HG02943 (cell line): ENCODE measurements at regions not wholly inside any gene's neighbourhood (a gene's known extent, or its start where the extent isn't known, plus 50 kb on each side); places are given as distances from the start of the nearest gene placed in this dataset.

Experiments
- ATAC-seq: cut with Tn5 transposase; IDR thresholded peaks from one replicate; pipeline ENCODE4 v1.9.1; 2021; ENCODE audit warnings: mild to moderate bottlenecking, low read depth, moderate library complexity; ENCODE audit not compliant: unreplicated experiment

DNA sequence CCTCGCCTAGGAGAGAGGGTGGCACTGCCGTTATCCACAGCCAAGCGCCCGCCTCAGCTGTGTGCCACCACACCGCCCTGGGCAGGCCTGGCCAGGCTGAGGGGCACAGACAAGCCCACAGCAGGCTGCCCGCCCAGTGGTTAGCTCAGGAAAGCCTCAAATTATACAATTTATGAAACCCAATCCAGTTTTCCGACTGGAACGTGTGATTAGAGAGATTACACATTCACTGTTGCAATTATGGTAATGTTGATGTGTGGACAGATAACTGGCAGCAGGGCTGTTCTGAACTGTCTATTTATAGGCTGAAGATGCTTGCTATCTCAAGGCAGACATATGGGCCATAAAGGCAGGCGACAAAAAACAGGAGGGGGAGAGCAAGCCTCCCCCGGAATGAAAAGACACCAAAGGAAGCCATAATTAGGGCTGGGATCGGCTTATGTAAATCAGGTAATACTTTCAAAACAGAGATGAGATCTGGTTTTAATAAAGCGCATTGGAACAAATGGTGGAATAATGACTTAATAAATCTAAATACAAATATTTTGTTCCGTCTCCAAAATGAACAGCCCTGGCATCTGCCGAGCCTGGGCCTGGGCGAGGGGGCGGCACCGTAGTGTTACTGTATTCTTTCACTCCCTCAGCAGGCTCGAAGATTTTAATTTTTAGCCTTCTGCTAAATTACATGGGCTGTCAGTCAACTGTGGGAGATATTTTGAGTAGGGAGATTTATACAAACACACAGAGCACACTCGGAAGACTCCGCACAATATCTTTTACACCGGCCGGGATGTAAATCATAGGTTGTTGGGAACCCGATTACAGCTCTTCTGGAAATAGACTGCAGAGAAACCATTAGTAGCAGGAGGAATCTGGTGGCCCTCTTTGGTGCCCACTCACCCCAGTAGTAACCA lies 103.1 kb upstream of the TLE3 start:
- no peak for ATAC-seq

DNA sequence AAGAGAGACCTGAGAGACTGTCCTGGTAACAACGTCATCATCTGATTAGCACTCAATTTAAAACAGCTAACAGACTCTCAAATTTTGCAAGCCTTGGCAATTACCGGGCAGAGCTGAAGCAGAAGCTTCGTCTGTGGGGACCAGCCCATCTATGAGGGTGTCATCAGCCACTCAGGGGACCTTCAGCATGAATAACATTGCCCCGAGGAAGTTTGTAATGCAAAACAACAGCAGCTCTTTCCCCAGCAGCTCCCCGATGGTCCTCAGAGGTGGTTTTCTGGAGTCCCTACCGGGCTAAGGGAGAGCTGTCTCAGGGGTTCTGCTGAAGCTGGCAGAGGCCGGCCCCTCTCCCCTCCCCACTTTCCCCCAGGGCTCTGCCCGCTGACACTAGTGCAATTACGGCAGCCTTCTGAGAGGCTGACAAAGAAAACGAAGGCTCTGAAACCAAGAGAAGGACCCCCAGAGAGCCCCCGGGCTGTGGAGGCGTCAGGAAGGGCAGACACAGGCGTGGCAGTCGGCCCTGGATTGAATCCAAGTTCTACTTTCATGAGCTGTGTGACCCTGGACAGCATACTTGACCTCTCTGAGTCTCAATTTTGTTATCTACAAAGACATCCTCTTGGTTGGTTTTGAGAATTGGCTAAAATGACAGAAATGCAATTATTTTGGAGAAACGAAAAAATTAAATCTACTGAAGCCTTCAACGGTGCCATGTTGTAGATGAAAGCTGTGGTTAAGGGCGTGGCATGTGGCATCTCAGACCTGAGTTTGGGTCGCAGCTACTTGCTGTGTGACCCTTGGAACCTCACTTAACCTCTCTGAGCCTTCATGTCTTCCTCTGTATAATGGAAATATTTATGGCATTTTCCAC lies 102.1 kb upstream of the TLE3 start:
- no peak for ATAC-seq

DNA sequence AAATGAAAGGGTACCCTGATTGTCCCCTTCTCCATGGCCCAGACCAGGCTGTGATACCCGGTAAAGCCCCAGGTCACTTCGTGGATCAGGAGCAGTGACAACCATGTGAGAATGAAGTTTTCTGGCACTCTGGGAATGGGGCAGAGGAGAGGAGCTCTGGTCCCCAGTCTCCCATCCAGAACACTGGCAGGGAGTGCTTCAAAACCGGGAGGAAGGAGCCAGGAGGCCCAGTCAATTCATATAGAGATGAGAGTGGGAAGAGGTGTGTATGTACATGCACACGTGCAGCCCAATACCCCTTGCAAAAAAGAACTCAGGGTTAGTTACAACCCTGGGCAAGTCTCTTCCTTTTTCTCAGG lies 101.4 kb upstream of the TLE3 start:
- ATAC-seq = no peak

DNA sequence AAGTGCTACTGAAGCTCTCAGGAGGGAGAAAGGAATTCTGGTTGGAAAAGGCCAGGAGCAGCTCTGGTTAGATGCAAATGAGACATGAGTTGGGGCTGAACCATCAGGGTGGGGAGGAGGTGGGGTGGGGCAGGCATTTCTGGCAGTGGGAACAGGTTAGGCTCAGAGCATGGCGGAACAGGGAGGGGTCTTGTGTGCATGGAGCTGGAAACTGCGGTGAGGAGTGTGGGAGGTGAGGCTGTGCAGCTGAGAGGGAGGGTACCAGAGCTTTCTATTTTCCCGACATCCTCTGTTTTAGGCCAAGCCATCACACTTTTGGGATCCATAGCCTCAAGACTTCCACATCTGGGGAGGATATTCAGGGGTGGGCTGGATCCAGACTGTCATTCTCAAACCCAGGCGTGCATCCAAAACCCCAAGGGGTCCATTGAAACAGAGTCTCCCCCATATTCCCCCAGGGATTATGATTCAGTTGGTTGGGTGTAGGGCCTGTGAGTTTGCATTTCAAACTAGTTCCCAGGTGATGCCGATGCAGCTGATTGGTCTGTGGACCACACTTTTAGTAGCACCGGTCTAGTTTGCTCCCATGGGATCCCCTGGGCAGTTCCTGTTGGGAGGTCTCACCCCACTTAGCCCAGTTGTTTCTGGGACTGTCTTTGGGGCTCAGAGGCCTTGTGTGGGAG lies 100.9 kb upstream of the TLE3 start:
- ATAC-seq = no peak

DNA sequence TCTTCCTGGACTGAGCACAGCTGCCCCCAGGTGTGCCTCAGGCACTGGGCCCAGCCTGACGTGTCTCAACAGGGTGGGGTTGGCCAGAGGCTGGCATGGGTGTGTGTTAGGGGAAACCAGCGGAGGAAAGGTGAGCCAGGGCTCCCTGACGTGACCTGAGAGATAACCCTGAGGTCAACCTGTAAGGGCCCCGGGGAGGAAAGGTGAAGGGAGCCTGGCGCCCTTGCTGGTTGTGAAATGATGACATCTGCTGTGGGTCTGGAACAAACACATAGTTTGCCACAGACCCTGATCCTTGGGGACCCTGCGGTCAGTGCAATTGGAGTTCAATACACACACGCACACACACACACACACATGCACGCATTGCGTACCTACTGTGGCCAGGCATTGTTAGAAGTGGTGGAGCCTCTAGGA lies 100.2 kb upstream of the TLE3 start:
- no peak for ATAC-seq

DNA sequence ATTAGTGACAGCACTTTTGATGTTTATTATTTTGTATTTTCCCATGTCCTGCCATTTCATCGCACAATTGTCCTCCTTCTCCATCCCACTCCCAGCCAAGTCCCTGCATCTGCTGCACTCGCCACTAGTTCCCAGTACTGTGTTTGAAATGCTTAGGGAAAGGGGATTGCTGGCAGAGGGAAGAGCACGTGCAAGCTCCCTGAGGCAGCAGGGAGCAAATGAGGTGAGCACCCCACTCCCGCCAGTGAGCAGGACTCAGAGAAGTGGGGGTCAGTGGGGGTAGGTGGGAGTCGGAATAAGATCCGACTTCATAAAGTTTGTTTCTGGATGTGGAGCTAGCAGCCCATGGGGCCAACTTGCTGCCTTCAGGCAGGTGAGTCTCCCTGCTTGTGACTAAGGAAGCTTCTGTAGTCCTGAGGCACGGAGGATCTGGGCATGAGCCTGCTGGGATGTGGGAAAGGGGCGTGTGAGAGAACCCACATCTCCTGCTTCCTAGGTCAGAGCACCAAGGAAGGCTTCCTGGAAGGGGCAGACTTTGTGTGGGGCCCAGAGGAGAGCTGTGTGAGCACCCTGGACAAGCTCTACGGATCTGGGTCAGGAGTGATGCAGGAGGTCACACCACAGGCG lies 99.7 kb upstream of the TLE3 start:
- no peak for ATAC-seq

DNA sequence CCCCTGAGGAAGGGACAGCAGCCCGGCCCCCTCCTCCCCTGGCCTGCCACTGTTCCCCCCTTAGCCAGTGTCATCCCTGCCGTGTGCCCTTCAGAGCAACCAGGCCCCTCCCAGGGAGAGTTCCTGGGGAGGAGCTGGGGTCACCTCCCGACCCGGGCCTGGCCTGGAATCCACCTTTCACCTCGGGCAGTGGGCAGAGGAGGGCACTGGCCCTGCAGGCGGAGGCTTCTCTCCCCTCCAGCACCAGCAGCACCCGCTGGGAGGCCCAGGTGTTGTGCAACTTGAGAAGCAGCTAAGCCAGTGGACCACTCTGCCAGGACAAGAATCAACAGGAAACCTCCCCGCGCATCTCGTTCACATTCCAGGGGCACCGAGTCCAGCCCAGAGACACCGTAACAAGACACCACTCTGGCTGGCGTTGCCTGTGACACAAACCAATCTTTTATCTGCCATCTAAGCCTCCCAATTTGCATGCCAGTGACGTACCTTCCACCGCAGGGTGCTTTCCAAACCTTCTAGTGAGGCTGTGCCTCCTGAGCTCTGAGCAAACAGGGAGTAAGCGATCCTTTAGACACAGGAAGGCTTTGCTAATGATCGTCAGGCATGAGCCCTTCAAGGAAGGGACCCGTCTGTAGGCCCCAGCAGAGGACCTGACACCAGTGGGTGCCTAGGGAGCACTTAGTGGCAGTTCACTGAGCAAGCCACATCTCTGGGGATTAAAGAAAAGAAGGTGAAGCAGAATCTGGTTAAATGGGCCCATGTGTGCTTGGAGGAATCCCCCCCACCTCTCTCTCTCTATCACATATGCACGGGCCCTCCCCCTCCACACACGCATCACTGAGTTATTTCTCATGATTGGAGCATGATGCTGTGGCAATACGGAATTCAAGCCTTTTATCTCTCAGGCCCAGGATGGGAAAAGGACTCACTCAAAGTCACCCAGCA lies 98.9 kb upstream of the TLE3 start:
- ATAC-seq = peak; percentile 66

DNA sequence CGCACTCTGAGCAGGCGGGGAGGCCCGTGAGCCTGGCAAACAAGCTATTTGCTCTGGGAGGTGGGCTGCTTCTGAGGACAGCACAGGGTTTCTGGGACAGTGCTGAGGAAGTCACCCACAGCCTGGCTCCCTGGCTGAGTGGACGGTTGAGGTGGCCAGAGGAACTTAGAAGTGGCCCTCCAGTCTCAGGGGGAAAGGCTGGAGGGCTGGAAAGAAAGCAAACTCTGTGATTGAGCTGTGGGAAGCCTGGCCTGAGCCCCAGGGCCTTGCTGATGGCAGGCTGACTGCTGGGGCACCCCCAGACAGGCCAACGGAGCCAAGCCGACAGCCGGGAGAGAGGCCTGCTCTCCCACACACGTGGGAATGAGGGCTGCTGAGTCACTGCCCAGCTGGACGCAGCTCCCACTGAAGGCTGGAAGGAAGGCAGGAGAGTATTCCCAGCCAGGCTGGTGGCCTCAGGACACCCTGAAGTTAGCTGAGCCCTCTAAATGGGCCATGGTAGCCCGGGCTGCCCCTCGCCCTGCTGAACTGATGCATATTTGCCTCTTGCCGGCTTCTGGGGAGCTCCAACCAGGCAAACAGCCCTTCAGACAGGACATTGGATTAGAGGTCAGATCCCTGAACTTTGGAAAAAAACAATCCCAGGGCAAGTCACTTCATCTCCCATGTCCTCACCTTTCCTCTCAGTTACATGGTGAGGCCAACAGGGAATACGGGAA lies 98.0 kb upstream of the TLE3 start:
- ATAC-seq = no peak

DNA sequence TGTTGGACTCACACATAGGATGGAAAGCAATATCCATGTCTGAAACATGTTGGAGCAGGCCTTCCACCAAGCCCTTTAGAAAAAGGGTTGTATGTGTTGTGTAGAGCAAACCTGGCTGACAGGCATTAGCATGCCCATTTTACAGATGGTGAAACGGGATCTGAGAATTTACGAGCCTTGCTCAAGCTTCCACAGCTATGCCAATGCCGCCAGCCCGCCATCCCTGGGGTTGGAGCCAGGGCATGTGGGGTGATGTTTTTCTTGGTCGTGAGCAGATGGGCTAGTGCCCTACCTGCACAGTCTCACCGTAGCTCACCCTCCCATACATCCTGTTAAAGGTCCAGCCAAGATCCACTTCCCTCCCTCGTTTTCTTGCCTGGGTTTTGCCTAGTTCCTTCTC lies 97.5 kb upstream of the TLE3 start:
- no peak for ATAC-seq

DNA sequence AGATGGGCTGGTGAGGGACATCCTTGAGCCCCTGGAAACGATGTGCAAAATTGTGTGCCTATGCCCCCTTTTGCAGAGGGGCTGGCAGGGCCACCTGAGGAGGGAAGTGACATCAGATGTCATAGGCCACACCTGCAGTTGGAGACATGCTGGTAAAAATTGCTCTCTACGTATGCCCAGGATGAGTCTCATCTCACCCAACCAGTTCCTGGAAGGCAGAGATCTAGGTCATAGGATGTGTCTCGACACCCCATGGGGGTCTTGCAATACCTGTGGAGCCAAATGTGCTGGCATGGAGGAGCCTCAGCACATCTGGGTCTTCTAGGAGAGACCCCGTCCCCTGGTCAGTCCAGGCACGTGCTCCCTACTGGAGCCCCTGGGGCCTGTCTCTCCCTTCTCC lies 96.5 kb upstream of the TLE3 start:
- no peak for ATAC-seq

DNA sequence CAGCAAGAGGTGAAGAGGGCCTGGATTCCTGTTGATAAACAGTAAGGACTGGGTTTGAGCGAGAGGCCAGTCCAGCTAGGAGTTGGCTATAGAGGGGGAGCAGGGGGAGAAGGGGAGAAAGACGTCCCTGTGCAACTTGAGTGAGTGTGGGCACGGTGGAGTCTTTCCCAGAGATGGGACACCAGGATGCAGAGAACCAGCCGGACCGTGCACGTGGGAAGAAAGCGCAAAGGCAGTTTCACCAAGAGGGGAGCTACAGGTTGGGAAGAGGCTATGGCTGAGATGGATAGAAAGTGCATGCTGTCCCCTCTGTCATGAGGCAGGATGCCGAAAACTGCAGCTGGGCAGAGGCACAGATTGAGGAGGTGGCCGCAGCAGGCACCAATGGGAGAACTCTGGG lies 96.0 kb upstream of the TLE3 start:
- ATAC-seq = no peak

DNA sequence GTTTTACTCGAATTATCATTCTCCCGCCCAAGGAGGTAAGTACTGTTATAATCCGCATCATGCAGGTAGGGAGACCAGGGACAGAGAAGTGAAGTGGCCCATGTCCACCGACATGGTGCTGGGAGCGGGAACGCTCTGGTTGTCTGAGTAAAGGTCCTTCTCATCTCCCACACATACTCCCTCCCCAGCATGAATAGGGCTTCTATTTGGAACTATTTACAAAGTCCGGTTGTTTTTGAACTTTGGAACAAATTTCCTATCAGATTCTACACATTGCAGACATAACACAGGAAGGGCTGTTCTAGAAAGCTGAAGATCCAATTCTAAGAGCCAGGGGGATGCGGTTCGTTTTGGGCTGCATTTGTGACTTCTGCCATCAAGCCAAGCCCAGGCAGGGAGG lies 94.8 kb upstream of the TLE3 start:
- no peak for ATAC-seq

DNA sequence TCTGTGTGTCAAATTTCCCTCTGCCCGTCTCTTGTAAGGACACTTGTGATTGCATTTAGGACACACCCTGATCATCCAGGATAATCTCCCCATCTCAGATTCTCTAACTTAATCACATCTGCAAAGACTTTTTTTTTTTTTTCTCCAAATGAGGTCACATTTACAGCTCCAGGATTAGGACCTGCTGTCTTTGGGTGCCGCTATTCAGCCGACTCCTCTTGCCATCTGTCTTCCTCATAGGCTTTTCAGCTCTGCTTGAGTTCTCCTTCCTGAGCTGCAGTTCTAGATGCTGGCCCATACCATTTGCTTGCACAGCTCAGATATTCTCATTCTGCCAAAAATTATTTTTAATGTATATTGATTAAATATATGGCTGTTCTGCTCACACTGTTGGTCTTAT lies 94.3 kb upstream of the TLE3 start:
- ATAC-seq = no peak

DNA sequence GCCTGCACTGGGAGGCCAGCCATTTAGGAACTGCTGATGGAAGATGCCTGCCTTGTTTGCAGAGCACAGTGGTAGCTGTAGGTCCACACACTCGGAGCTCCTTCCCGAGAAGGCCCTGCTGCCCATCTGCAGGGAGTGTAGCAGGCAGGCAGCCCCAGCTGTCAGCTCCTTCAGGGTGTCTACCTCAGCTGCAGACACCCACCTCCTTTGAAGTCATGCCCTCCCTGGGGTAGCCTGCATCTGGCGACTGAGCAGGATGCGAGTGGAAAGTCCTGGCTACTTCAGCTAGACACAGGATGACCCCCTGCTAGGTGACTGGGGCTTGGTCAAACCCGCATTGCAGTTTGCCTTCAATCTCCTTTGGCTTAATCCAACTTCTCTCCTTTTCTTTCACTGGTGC lies 93.2 kb upstream of the TLE3 start:
- no peak for ATAC-seq

DNA sequence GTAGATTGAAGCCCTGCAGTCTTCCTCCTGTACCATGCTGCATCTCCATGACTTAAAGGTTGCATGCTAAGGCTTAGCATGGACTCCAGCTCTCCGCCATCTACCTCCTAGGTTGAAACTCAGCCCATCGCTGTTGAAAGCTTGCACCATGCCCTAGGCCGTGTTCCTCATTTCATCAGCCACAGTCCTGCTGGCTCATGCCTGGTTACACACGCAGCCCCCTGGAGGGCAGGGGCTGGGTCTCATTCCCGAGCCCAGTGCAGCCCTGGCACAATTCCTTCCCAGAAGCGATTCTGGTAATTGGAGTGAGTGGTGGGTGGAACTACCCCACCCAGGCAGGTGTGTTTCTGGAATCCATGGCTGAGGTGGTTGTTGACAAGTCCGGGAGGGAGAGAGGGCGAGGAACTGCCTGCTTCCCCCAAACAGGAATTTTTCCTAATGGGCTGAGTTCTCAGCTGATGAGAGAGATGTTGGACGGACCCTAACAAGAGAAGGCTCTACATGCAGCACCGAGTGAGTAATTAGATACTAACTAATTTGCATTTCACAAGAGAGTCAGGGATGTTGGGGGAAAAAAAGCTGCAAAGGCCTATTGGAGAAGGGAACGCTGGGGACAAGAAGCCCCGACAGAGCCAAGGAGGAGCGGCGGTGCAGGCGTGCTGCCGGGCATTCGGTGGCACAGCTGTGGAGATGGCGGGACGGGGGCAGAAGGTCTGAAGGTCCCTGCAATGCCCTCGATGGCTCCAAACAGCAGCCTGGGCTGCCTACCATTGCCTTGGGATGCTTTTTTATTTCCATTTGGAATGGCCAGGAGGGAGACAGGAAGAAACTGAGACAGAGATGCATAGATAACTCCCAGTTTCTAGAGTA lies 92.3 kb upstream of the TLE3 start:
- no peak for ATAC-seq

DNA sequence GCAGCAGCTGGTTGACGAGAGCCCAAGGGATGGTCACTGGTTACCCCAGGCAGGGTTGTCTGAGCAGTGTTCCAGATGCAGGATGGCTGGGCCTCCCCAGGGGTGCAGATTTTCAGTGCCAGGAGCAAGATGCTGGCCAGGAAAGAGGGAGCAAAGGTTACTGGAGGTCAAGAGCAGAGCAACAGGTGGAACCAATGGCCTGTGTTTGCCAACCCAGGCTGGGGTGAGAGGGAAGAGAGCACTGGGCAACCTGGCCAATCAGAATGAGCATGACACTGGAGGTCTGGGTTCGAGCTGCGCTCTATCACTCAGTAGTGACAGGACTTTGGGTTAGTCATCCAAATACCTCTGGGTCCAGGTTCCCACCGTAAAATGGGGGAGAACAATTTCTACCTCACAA lies 90.6 kb upstream of the TLE3 start:
- ATAC-seq = no peak

DNA sequence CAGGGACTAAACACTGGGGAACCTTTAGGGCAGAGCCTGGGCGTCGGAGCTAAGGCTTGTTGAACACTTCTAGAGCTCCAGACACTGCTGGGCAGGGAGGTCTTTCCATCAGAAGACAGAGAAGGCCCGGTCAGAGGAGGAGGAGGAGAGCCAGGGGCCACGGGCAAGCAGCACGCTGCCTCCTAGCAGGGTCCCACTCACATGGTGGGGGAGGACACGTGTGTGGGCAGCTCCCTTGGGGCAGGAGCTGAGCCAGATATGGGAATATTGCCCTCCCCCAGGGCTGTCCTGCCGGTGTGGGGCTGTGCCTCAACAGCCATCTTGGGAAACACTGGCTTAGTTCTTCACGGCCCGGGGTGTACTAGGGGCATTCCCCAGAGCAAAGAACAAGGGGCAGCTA lies 89.6 kb upstream of the TLE3 start:
- ATAC-seq = no peak

DNA sequence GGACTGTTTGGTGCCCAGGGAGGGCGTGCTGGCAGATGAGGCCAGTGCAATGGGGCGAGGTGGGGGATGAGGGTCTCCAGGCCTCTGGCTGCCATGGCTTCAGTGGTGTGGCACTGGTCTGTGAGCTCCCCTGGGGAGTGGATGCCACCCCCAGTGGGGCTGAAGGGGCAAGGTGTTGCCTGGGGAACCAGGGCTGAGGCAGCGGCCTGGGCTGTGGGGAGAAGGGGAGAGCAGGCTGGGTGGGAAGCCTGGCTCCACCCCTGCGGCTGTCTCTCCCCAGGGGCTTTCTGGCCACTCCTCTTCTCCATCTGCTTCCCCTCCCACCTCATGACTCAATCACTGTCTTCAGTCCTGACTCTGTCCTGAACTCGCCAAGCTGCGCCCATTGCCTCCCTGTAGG lies 88.4 kb upstream of the TLE3 start:
- ATAC-seq = no peak
